ENCODE measurements at regions not wholly inside any gene's neighbourhood (a gene's known extent, or its start where the extent isn't known, plus 50 kb on each side); places are given as distances from the start of the nearest gene placed in this dataset.

- no peak for DNase-seq
Observed at GRCh38 chr7:22622116-22622785, 104.7 kb upstream of the IL6 start.

GRCh38 chr7:22618528-22618927 lies 108.5 kb upstream of the IL6 start:
- no peak for DNase-seq

- DNase-seq, result no peak
Observed at GRCh38 chr7:22617166-22617565, 109.8 kb upstream of the IL6 start.

- DNase-seq, result no peak
Observed at GRCh38 chr7:22613496-22613895, 113.5 kb upstream of the IL6 start.

- no peak for DNase-seq
Observed at GRCh38 chr7:22612776-22613175, 112.8 kb upstream of the STEAP1B start.

- no peak for DNase-seq
Observed at GRCh38 chr7:22611758-22612079, 111.7 kb upstream of the STEAP1B start.

GRCh38 chr7:22610951-22611757 lies 111.2 kb upstream of the STEAP1B start:
- no peak for DNase-seq

GRCh38 chr7:22610263-22610662 lies 110.3 kb upstream of the STEAP1B start:
- DNase-seq, result no peak

GRCh38 chr7:22607180-22607579 lies 107.2 kb upstream of the STEAP1B start:
- DNase-seq, result no peak

GRCh38 chr7:22604246-22604645 lies 104.3 kb upstream of the STEAP1B start:
- DNase-seq, result no peak

- DNase-seq, result no peak
Observed at GRCh38 chr7:22601812-22602565, 102.0 kb upstream of the STEAP1B start.

- DNase-seq, result no peak
Observed at GRCh38 chr7:22601408-22601807, 101.4 kb upstream of the STEAP1B start.

- DNase-seq, result no peak
Observed at GRCh38 chr7:22601003-22601402, 101.0 kb upstream of the STEAP1B start.

GRCh38 chr7:22598318-22598920 lies 98.4 kb upstream of the STEAP1B start:
- no peak for DNase-seq

GRCh38 chr7:22597844-22598243 lies 97.9 kb upstream of the STEAP1B start:
- no peak for DNase-seq

GRCh38 chr7:22596763-22597400 lies 96.9 kb upstream of the STEAP1B start:
- DNase-seq, result no peak

GRCh38 chr7:22594020-22594419 lies 94.0 kb upstream of the STEAP1B start:
- no peak for DNase-seq

- no peak for DNase-seq
Observed at GRCh38 chr7:22591271-22591670, 91.3 kb upstream of the STEAP1B start.

- DNase-seq, result no peak
Observed at GRCh38 chr7:22589641-22590201, 89.7 kb upstream of the STEAP1B start.

GRCh38 chr7:22588351-22588750 lies 88.4 kb upstream of the STEAP1B start:
- no peak for DNase-seq

- DNase-seq, result no peak
Observed at GRCh38 chr7:22587322-22587721, 87.3 kb upstream of the STEAP1B start.

- no peak for DNase-seq
Observed at GRCh38 chr7:22586786-22587140, 86.8 kb upstream of the STEAP1B start.
